Activated T-cell treated with anti-CD3 and anti-CD28 coated beads, Interleukin-2, amount 50 U/mL, for 72 hours (primary cell): ENCODE measurements at regions not wholly inside any gene's neighbourhood (a gene's known extent, or its start where the extent isn't known, plus 50 kb on each side); places are given as distances from the start of the nearest gene placed in this dataset.
"Not testable (repeated sequence)": the region's sequence is repeated elsewhere in the genome, so short reads cannot be mapped to it uniquely, and the experiment has no call there.

Source experiments
- ATAC-seq, 2 donors: fragments of 150-1000 bp; cut with Tn5 transposase; replicated peaks in 1 of 2; 2 replicates each; pipeline ENCODE4 v1.10.0; 2021; ENCODE audit warnings: moderate library complexity in 2 of 2, mild to moderate bottlenecking in 1 of 2
- DNase-seq, 2 donors: peaks; one replicate each; pipeline ENCODE4 v3.0.0; 2021 to 2022; ENCODE audit warnings: mixed read lengths in 1 of 2
- H3K27ac Mint-ChIP-seq: one replicate; pipeline ENCODE4 v1.8.0; 2022; ENCODE audit warnings: mild to moderate bottlenecking, moderate library complexity, mixed read lengths
- H3K27me3 Mint-ChIP-seq: one replicate; pipeline ENCODE4 v1.8.0; 2022; ENCODE audit warnings: low read depth, mixed read lengths
- H3K36me3 Mint-ChIP-seq, 2 donors: one replicate each; pipeline ENCODE4 v1.8.0; 2022; ENCODE audit warnings: mixed read lengths in 2 of 2, mild to moderate bottlenecking in 1 of 2; ENCODE audit not compliant: insufficient read depth in 2 of 2
- H3K4me1 Mint-ChIP-seq: one replicate; pipeline ENCODE4 v1.8.0; 2022; ENCODE audit warnings: low read depth, mixed read lengths
- H3K4me3 Mint-ChIP-seq, 2 donors: one replicate each; pipeline ENCODE4 v1.8.0; 2022; ENCODE audit warnings: mild to moderate bottlenecking in 2 of 2, mixed read lengths in 2 of 2, moderate library complexity in 2 of 2
- H3K9me3 Mint-ChIP-seq, 2 donors: one replicate each; pipeline ENCODE4 v1.8.0; 2022; ENCODE audit warnings: mixed read lengths in 2 of 2

DNA sequence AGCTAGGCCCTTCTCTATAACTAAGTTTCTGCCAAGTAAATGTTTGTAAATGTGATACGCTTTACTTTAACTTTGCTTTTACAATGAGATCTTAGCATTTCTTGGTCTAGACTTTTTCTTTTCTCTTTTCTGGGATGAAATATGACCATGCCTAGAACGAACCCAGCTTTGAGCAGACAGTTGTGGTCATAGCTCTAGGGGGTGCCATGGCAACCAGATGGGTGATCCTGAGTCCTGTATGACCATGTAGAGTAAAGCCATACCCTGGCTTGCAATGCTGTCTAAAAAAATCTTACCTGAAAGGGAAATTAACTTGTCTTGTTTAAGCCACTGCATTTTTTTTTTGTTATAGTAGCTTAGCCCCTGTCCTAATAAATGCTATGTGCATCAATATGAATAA is 956.3 kb downstream of the SLC4A3 start:
- H3K27me3 Mint-ChIP-seq = peaks cover 7% of the 10 kb centered on the region
- no peak overlapping the region for H3K27ac Mint-ChIP-seq
- ATAC-seq = no peak
- H3K36me3 Mint-ChIP-seq = no peaks in the 10 kb centered on the region
- no peak overlapping the region for H3K4me3 Mint-ChIP-seq
- peaks cover 0 to 3% of the 10 kb centered on the region in 2 donors for H3K9me3 Mint-ChIP-seq
- H3K4me1 Mint-ChIP-seq = no peaks in the 10 kb centered on the region
- DNase-seq = no peak

DNA sequence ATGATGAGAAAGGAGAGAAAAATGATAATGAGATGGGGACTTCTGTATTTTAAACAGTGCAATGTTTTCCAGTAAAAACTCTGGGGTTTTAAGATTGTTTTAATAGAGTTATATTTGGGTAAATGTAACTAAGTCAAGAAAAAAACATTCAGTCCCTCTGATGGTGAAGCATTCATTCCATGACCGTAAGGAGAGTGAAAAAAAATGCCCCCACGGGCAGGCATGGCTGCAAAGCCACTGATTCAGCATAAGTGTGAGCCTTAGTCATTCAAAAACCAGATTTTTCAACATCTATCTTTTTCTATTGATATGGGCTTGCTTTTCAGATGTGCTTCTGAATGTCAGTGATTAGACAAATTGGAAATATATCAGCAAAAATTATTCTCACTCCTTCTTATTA is 957.8 kb downstream of the SLC4A3 start:
- Mint-ChIP-seq H3K27me3 (peaks cover 7% of the 10 kb centered on the region), H3K27ac (no peak overlapping the region), H3K4me1 (no peaks in the 10 kb centered on the region), H3K4me3 (no peak overlapping the region), H3K9me3 (peaks cover 0 to 3% of the 10 kb centered on the region in 2 donors), H3K36me3 (no peaks in the 10 kb centered on the region)
- DNase-seq (no peak), ATAC-seq (no peak)

DNA sequence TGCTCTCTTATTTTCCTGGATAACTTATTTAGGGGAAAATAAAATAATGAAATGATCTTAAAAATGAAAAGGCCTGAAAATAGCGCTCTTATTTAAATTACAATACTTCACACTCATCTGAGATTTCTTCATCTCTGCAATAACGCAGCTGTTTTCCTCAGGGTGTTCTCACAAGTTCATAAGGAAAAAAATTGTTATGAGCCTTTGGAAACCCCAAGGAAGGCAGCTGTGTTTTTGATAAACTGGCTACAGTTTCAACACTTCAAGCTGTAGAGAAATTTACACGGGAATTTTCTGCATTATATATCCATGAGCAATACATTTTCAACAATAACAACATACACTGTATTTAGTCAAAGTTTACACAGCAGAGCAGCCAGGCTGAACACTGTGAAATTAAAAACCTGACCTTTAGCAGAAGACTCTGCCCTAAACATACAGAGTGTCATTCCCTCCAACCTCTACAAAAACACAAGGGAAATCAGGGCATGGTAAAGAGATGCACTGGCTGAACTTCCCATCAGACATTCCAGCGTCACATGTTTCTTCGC is 959.6 kb downstream of the SLC4A3 start:
- H3K36me3 Mint-ChIP-seq = no peaks in the 10 kb centered on the region
- DNase-seq (no peak), ATAC-seq (no peak)
- no peaks in the 10 kb centered on the region for H3K4me1 Mint-ChIP-seq
- H3K27ac Mint-ChIP-seq = no peak overlapping the region
- H3K9me3 Mint-ChIP-seq = peaks cover 0 to 3% of the 10 kb centered on the region in 2 donors
- H3K27me3 Mint-ChIP-seq = peaks cover 7% of the 10 kb centered on the region
- H3K4me3 Mint-ChIP-seq = no peak overlapping the region

DNA sequence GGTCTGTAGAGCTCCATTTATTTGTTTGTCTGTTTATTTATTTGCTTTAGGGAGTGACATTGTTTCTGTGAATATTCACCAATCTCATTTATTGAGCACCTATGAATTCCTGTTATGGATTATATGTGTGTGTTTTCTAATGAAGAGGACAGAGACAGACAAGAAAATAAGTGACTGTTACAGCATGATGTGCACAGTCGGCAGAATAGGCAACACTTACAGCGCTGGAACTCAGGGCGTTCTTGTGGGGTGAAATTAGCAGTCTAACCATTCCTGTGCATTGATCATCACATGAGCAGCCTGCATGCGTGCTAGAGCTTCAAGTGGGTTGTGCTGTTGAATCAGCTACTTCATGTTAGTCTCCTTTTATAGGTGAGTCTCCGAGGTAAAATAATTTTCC is 960.7 kb downstream of the SLC4A3 start:
- Mint-ChIP-seq H3K36me3 (no peaks in the 10 kb centered on the region), H3K4me1 (no peaks in the 10 kb centered on the region)

DNA sequence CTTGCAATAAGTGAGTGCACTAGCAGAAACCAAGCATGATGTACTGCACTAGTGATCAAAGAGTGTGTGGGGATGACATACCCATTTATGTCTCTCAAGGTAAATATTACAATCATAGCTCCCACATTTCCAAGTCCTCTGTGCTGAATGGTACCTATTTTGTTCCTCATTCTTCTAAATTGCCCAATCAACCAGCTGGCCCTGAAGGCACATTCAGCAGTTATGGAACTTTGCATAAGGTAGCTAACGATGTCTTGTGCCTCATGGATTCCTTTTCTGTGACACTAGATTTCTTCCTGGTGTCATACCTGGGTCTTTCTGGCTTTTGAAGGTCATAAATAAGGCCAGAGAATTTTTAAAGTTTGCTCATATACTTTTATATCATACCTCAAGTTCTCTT is 963.0 kb downstream of the SLC4A3 start:
- no peaks in the 10 kb centered on the region for H3K4me1 Mint-ChIP-seq
- peaks cover 0 to 3% of the 10 kb centered on the region in 2 donors for H3K9me3 Mint-ChIP-seq
- ATAC-seq (no peak), DNase-seq (no peak)
- H3K27ac Mint-ChIP-seq = no peak overlapping the region
- no peaks in the 10 kb centered on the region for H3K36me3 Mint-ChIP-seq
- no peaks in the 10 kb centered on the region for H3K27me3 Mint-ChIP-seq
- no peak overlapping the region for H3K4me3 Mint-ChIP-seq

More for the DNA sequence above, 960.7 kb downstream of the SLC4A3 start:
- peaks cover 7% of the 10 kb centered on the region for H3K27me3 Mint-ChIP-seq
- H3K27ac Mint-ChIP-seq = no peak overlapping the region
- DNase-seq (no peak), ATAC-seq (no peak)
- no peak overlapping the region for H3K4me3 Mint-ChIP-seq
- peaks cover 0 to 3% of the 10 kb centered on the region in 2 donors for H3K9me3 Mint-ChIP-seq

GRCh38 chr2:220593526-220593925 is 966.1 kb downstream of the SLC4A3 start:
- DNase-seq (no peak), ATAC-seq (no peak)
- Mint-ChIP-seq H3K27ac (no peak overlapping the region), H3K4me1 (no peaks in the 10 kb centered on the region), H3K9me3 (no peaks in the 10 kb centered on the region), H3K27me3 (no peaks in the 10 kb centered on the region), H3K4me3 (no peak overlapping the region), H3K36me3 (no peaks in the 10 kb centered on the region)

GRCh38 chr2:220601674-220602073 is 970.4 kb downstream of the EPHA4 start:
- H3K4me1 Mint-ChIP-seq = no peaks in the 10 kb centered on the region
- H3K27ac Mint-ChIP-seq = no peak overlapping the region
- no peak for ATAC-seq
- no peak overlapping the region for H3K4me3 Mint-ChIP-seq
- no peaks in the 10 kb centered on the region for H3K36me3 Mint-ChIP-seq
- H3K9me3 Mint-ChIP-seq = peaks cover 0 to 3% of the 10 kb centered on the region in 2 donors
- no peaks in the 10 kb centered on the region for H3K27me3 Mint-ChIP-seq
- DNase-seq = no peak

GRCh38 chr2:220613004-220613403 is 959.1 kb downstream of the EPHA4 start:
- not testable (repeated sequence) for H3K27me3 Mint-ChIP-seq, H3K9me3 Mint-ChIP-seq, H3K4me3 Mint-ChIP-seq, H3K27ac Mint-ChIP-seq, DNase-seq, ATAC-seq, H3K4me1 Mint-ChIP-seq, H3K36me3 Mint-ChIP-seq

- Mint-ChIP-seq H3K36me3 (no peaks in the 10 kb centered on the region), H3K4me3 (no peak overlapping the region), H3K9me3 (no peaks in the 10 kb centered on the region), H3K4me1 (no peaks in the 10 kb centered on the region), H3K27ac (no peak overlapping the region), H3K27me3 (no peaks in the 10 kb centered on the region)
- no peak for DNase-seq
- ATAC-seq = no peak
Measured at GRCh38 chr2:220614064-220614463, 958.0 kb downstream of the EPHA4 start.

GRCh38 chr2:220619525-220620220 is 952.4 kb downstream of the EPHA4 start:
- Mint-ChIP-seq H3K27me3 (no peaks in the 10 kb centered on the region), H3K27ac (no peak overlapping the region), H3K4me3 (no peak overlapping the region), H3K9me3 (peaks cover 0 to 2% of the 10 kb centered on the region in 2 donors), H3K4me1 (no peaks in the 10 kb centered on the region), H3K36me3 (no peaks in the 10 kb centered on the region)
- DNase-seq = no peak
- ATAC-seq = no peak

DNA sequence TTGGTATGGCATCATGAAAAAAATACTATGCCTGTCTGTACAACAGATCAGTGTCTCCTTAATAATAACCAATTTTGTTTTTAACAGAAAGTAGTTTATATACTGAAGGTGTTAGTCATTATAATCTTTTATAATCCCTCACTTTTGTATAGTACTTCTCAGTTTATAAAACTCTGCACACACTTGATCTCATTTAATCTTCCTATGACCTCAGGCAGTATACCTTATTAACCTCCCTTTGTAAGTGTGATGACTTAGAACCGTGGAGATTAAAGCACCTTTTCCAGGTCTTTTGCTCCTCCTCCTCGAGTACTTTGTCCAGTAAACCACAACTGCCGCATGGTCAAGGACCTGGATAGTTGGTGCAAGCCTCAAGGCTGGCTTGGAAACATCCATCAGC is 945.5 kb downstream of the EPHA4 start:
- Mint-ChIP-seq H3K27ac (no peak overlapping the region), H3K27me3 (no peaks in the 10 kb centered on the region), H3K4me3 (no peak overlapping the region), H3K9me3 (peaks cover 0 to 4% of the 10 kb centered on the region in 2 donors), H3K36me3 (no peaks in the 10 kb centered on the region), H3K4me1 (no peaks in the 10 kb centered on the region)
- ATAC-seq (no peak), DNase-seq (no peak)

- no peak for ATAC-seq
- Mint-ChIP-seq H3K36me3 (no peaks in the 10 kb centered on the region), H3K9me3 (peaks cover 0 to 4% of the 10 kb centered on the region in 2 donors), H3K4me3 (no peak overlapping the region), H3K27me3 (no peaks in the 10 kb centered on the region), H3K27ac (no peak overlapping the region), H3K4me1 (no peaks in the 10 kb centered on the region)
- DNase-seq = no peak
Measured at GRCh38 chr2:220628252-220628651, 943.9 kb downstream of the EPHA4 start.

- no peak for ATAC-seq
Measured at GRCh38 chr2:220641137-220641536, 931.0 kb downstream of the EPHA4 start.

GRCh38 chr2:220646424-220646823 is 925.7 kb downstream of the EPHA4 start:
- no peaks in the 10 kb centered on the region for H3K9me3 Mint-ChIP-seq
- ATAC-seq (no peak), DNase-seq (no peak)
- peaks cover 9% of the 10 kb centered on the region for H3K27me3 Mint-ChIP-seq
- no peak overlapping the region for H3K4me3 Mint-ChIP-seq
- no peaks in the 10 kb centered on the region for H3K36me3 Mint-ChIP-seq
- H3K27ac Mint-ChIP-seq = no peak overlapping the region
- H3K4me1 Mint-ChIP-seq = no peaks in the 10 kb centered on the region

More at GRCh38 chr2:220641137-220641536, 931.0 kb downstream of the EPHA4 start:
- no peak overlapping the region for H3K4me3 Mint-ChIP-seq
- DNase-seq = no peak
- peaks cover 6% of the 10 kb centered on the region for H3K4me1 Mint-ChIP-seq
- H3K9me3 Mint-ChIP-seq = no peaks in the 10 kb centered on the region
- H3K27me3 Mint-ChIP-seq = peaks cover 9% of the 10 kb centered on the region
- H3K36me3 Mint-ChIP-seq = no peaks in the 10 kb centered on the region
- H3K27ac Mint-ChIP-seq = no peak overlapping the region
